Heart left ventricle (tissue), 16 donors: ENCODE measurements at regions not wholly inside any gene's neighbourhood (a gene's known extent, or its start where the extent isn't known, plus 50 kb on each side); places are given as distances from the start of the nearest gene placed in this dataset.

Source experiments
- ATAC-seq, 4 donors: fragments of 200-7000 bp; cut with Tn5 transposase; one replicate each; pipeline ENCODE4 v1.9.1; 2020 to 2022; ENCODE audit warnings: moderate library complexity in 4 of 4, mild to moderate bottlenecking in 3 of 4, moderate number of reproducible peaks in 1 of 4
- DNase-seq, 5 donors: peaks; one replicate each; pipeline ENCODE4 v3.0.0-alpha.2; 2020
- H3K27ac ChIP-seq, 12 donors: fragments of 200-600 bp; sonication (generic) in 4 of 12; one replicate each; pipeline versions ENCODE4 v1.5.0 to v1.8.0; 2016 to 2022; ENCODE audit warnings: mild to moderate bottlenecking in 2 of 12
- H3K27me3 ChIP-seq, 9 donors: fragments of 200-600 bp; sonication (generic) in 2 of 9; one replicate each; pipeline versions ENCODE4 v1.5.1 to v1.8.0; 2016 to 2022; ENCODE audit warnings: mild to moderate bottlenecking in 3 of 9
- H3K36me3 ChIP-seq, 9 donors: fragments of 200-600 bp; sonication (generic) in 2 of 9; one replicate each; pipeline versions ENCODE4 v1.5.0 to v1.8.0; 2018 to 2022; ENCODE audit warnings: mild to moderate bottlenecking in 2 of 9
- H3K4me1 ChIP-seq, 12 donors: fragments of 200-600 bp; sonication (generic) in 4 of 12; one replicate each; pipeline versions ENCODE4 v1.5.0 to v1.8.0; 2016 to 2022; ENCODE audit warnings: mild to moderate bottlenecking in 3 of 12
- H3K4me3 ChIP-seq, 12 donors: fragments of 200-600 bp; sonication (generic) in 4 of 12; one replicate each; pipeline versions ENCODE4 v1.5.0 to v1.8.0; 2017 to 2022; ENCODE audit warnings: mild to moderate bottlenecking in 9 of 12, moderate library complexity in 4 of 12
- H3K9me3 ChIP-seq, 12 donors: fragments of 200-600 bp; sonication (generic) in 4 of 12; one replicate each; pipeline versions ENCODE4 v1.5.0 to v1.8.0; 2016 to 2022; ENCODE audit warnings: mild to moderate bottlenecking in 1 of 12
- CTCF ChIP-seq, 12 donors: fragments of 200-600 bp; sonication (generic) in 4 of 12; IDR thresholded peaks; one replicate each; pipeline versions ENCODE4 v1.5.0 to v1.8.0; 2018 to 2022; ENCODE audit warnings: antibody characterized with exemption in 12 of 12, mild to moderate bottlenecking in 5 of 12
- POLR2A ChIP-seq, 2 donors: fragments of 450-650 bp; IDR thresholded peaks; one replicate each; pipeline ENCODE4 v1.6.1; 2017; ENCODE audit warnings: antibody characterized with exemption in 2 of 2, mild to moderate bottlenecking in 2 of 2, moderate library complexity in 2 of 2
- WGBS, 4 donors: extraction: QIAGEN DNeasy Blood & Tissue Kit in 2 of 4; methylation state at CpG; one replicate each; pipeline versions ENCODE4 v1.1.5 to v1.1.7; 2013 to 2018; 5-methylcytosine and 5-hydroxymethylcytosine counted together
- intact Hi-C, 10 donors: fragments of 100-400 bp; cut with DNase I; formaldehyde crosslinking; loops; one replicate each; pipeline versions ENCODE4 v1.11.1 to v1.14.2; 2022
- donor health status: ischemic (EF 13 %, LVEDD 7.1; RV severe dilation, severe dysfunction).
- donor health status: healthy with polysubstance abuse.
- donor health status: DM: no; HTN: yes; CAD: no.
- donor health status: DM: no; HTN: no; CAD: no.
- donor health status: ischemic (EF 25% LVEDD 6.9; RV normal size, moderate dysfunction).
- donor health status: ischemic (EF 25% LVEDD 5.7; RV mildly dilated, moderate dysfunction).
- donor health status: healthy.
- donor health status: DM: yes; HTN: yes; CAD: no.
- donor health status: ischemic (EF 35%, LVEDD 5.7; RV mildly dilated, moderate dysfunction).
- donor health status: nonischemic (EF 11% LVEDD 7.7; RV severe dilation, severe dysfunction).
- donor health status: DM: yes; HTN: yes; CAD: no.
- donor health status: PGD.
- donor health status: ischemic (EF 29% LVEDD 5.4; RV normal size, mild dysfunction).
- donor health status: nonischemic (EF 23%, LVEDD 6.1; RV moderate dilation, normal function).

DNA sequence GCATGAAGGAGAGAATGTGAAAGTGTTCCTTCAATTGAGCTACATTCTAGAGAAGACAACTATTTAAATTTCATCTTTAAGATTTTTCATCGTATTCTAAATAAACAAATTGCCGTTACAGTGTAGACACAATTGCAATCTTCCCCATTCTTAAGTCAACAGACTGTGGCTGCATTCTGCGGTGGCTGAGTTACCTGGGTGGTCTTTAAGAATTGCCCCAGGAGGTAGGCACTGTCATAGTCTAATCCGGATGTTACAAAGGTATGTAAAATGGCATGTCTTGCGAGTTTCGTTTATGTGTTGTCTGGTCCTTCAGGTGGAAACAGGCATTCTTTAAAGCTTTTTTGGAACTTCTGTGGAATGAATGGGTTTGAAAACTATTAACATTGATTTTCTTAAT lies 586.1 kb upstream of the PITX2 start:
- no peak overlapping the region for H3K4me3 ChIP-seq
- DNase-seq (no peak), ATAC-seq (no peak)
- intact Hi-C loops = no loop called here
- H3K4me1 ChIP-seq = no peaks in the 10 kb centered on the region
- no peaks in the 10 kb centered on the region for H3K36me3 ChIP-seq
- no peaks in the 10 kb centered on the region for H3K9me3 ChIP-seq
- H3K27ac ChIP-seq = no peak overlapping the region
- TF ChIP-seq CTCF (IDR thresholded peaks at IDR 0.05) (no peak), POLR2A (IDR thresholded peaks at IDR 0.05) (no peak)
- H3K27me3 ChIP-seq = no peaks in the 10 kb centered on the region
- 40 to 63% (median 45%) methylated on average over 6 of the region's 6 CpGs for WGBS, 4 donors

DNA sequence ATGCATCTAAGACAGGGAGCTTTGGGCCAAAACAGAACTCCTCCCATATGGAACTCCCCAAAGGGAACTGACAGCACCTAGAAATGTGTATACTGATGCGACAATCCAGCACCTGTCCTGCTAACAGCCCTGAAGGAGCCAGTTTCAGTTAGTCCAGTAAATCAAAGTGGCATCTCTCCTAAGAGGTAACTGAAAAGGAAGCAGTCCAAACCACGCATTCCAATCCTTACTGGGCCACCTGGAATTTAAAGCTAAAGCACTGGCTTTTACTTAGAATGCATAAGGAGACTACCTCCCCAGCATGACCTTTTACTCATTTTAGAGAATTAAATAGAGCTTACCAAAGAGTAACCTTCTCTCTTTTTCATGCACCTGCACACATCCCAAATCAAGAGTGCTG lies 586.8 kb upstream of the PITX2 start:
- Histone ChIP-seq H3K27me3 (no peaks in the 10 kb centered on the region), H3K27ac (no peak overlapping the region), H3K4me1 (no peaks in the 10 kb centered on the region), H3K36me3 (no peaks in the 10 kb centered on the region), H3K9me3 (no peaks in the 10 kb centered on the region), H3K4me3 (no peak overlapping the region)
- 35 to 61% (median 54%) methylated on average over 2 of the region's 2 CpGs for WGBS, 4 donors
- intact Hi-C loops = no loop called here
- ATAC-seq = no peak
- TF ChIP-seq CTCF (IDR thresholded peaks at IDR 0.05) = no peak
- TF ChIP-seq POLR2A (IDR thresholded peaks at IDR 0.05) = no peak
- DNase-seq = no peak

DNA sequence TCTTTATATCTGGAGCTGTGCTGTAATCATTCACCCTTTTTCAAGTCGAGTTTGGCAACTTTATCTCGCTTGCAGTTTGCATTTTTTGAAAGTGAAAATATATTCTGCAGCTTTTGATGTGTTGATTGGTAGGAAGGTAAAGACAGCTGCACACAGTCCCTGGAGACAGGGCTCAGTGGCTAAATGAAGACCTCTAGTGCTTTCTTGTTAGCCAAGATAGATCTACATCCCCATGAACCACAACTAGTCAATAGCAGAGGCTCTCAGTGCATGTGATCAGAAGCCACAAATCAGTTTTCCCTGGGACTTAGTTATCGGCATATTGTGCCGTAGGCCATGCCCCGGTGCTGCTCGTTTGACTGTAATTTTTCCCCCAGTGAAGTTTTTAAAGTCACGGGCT lies 587.7 kb upstream of the PITX2 start:
- DNase-seq (no peak), ATAC-seq (no peak)
- no peaks in the 10 kb centered on the region for H3K36me3 ChIP-seq
- TF ChIP-seq POLR2A (IDR thresholded peaks at IDR 0.05) = no peak
- TF ChIP-seq CTCF (IDR thresholded peaks at IDR 0.05) = no peak
- no peaks in the 10 kb centered on the region for H3K9me3 ChIP-seq
- no peaks in the 10 kb centered on the region for H3K27me3 ChIP-seq
- 50 to 71% (median 62%) methylated on average over 7 of the region's 7 CpGs for WGBS, 4 donors
- no peak overlapping the region for H3K4me3 ChIP-seq
- intact Hi-C loops = no loop called here
- H3K4me1 ChIP-seq = no peaks in the 10 kb centered on the region
- H3K27ac ChIP-seq = no peak overlapping the region

- WGBS, 4 donors = 74 to 85% (median 75%) methylated on average over 4 of the region's 4 CpGs
- DNase-seq = no peak
- no peak for TF ChIP-seq CTCF (IDR thresholded peaks at IDR 0.05)
- no peak for TF ChIP-seq POLR2A (IDR thresholded peaks at IDR 0.05)
- ATAC-seq = no peak
- no peaks in the 10 kb centered on the region for H3K36me3 ChIP-seq
- no peaks in the 10 kb centered on the region for H3K9me3 ChIP-seq
- H3K4me1 ChIP-seq = no peaks in the 10 kb centered on the region
- H3K27ac ChIP-seq = no peak overlapping the region
- intact Hi-C loops = no loop called here
- no peak overlapping the region for H3K4me3 ChIP-seq
- no peaks in the 10 kb centered on the region for H3K27me3 ChIP-seq
Measured at GRCh38 chr4:111213531-111213930, 590.7 kb upstream of the PITX2 start.
